ENCODE measurements at regions not wholly inside any gene's neighbourhood (a gene's known extent, or its start where the extent isn't known, plus 50 kb on each side); places are given as distances from the start of the nearest gene placed in this dataset.

DNA sequence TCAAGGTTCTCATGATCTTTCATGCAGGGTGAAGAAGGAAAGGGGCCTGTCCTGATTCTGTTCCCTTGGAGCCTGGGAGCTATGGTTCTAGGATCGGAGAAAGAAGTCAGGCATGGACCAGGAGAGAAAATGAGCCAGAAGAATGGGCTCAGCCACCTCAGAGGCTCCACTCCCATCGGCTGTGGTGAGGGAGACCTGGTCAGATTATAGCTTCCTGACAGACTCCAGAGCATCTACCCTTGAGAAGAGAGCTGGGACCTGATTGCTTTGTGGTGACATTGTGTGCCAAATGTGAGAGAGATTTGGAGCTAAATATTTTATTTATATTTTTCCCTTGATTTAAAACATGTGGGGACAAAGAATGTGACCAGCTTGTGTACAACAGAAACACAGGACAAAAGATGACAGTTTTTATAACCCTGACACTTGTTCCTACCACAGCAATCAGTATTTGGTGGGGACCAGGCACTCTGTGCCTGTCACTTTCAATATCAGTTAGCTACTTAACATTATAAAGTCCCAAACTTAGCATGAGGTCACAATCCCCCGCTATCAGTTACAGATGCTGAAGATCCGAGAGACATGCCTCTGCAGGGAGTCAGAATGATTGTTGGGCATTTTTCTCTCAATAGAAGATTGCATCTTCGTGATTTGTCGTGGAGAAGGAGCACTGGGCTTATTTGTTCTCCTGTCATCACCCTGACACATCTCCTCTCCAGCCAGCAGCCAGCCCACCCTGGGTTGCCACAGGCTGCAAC is 228.3 kb upstream of the ADAMTS16 start:
- DNase-seq, result no peak

DNA sequence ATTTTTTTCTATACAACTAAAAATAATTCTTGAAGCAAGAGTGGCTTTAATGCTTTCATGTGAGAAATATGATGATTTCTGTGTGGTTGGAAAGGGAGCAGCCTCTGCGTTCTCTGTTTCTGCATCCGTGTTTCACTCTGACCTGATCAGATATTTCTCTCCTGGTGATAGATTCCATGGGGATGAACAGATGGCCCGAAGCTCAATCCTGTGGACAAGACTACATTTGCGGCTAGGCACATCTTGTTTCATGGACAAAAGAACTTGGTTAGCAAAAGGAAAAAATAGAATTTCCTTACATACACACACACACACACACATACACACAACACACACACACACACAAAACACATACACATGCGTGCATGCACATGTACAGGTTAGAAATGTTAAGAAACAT is 218.2 kb upstream of the ADAMTS16 start:
- no peak for DNase-seq

- no peak for DNase-seq
These were observed 215.6 kb upstream of the ADAMTS16 start for GRCh38 chr5:4924577-4924976.

DNA sequence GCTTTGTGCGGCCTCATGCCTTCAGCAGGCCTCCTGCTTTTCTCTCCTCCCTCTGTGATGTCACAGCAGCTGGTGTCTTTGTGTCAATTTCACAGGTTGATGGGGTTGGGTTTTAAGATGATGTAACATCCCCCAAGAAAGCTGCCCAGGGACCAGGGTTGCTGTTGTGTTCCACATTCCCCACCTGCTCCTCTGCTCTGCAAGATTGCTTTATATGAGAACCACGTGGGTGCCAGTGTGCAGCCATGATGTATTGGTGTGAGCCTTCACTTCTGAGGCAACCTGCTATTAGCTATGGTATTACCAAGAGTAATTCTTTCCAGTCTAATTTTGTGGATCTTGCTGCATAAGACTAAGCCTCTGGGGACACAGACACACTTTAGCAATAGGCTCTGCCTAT is 213.0 kb upstream of the ADAMTS16 start:
- DNase-seq, result no peak

- DNase-seq, result no peak
These were observed 211.7 kb upstream of the ADAMTS16 start for GRCh38 chr5:4928409-4928808.

DNA sequence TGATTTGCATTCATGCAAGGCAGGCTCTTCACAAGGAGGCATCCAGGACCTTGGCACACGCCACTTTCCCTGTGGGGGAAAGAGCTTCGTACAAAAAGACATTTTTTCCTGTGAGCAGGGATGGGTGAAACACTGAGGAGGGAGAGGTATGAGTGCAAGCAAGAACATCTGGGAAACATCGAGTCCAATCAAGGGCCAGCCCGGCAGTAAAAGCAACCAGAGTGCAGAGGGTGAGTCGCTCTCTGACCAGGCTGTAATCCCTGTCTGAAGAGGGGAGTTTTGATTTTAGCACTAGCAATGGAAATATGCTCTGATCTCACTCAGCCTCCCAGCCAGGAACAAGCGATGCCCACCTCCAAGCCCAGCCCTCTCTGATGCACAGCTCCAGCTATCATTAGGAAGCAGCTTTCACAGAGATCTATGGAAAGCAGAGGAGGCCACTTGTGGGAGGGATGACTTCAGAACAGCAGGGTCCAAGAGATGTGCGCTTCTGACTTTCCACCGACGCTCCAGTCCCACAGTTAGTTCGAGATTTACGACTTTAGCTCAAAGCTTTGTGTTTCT is 211.0 kb upstream of the ADAMTS16 start:
- no peak for DNase-seq

GRCh38 chr5:4939042-4939781 is 200.9 kb upstream of the ADAMTS16 start:
- DNase-seq, result no peak

- no peak for DNase-seq
These were observed 199.0 kb upstream of the ADAMTS16 start for GRCh38 chr5:4941161-4941560.

GRCh38 chr5:4941957-4942830 is 197.9 kb upstream of the ADAMTS16 start:
- no peak for DNase-seq

DNA sequence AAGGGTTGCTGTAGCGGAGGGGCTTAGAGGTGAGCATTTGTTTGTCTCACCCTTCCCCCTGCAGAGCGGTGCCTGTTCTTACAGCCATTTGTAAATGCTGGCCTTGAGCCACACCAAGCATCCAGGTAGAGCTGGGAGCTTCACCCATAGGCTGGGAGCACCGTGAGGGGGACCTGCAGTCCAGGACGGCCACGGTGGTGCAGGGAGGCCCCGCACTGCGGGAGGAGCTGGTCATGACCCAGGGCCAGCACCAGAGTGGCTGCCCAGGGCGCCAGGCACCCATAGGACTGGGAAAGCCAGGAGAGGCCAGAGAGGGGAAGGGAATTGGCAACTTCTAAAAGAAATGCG is 197.3 kb upstream of the ADAMTS16 start:
- DNase-seq, result no peak

GRCh38 chr5:4945296-4945695 is 194.8 kb upstream of the ADAMTS16 start:
- no peak for DNase-seq

DNA sequence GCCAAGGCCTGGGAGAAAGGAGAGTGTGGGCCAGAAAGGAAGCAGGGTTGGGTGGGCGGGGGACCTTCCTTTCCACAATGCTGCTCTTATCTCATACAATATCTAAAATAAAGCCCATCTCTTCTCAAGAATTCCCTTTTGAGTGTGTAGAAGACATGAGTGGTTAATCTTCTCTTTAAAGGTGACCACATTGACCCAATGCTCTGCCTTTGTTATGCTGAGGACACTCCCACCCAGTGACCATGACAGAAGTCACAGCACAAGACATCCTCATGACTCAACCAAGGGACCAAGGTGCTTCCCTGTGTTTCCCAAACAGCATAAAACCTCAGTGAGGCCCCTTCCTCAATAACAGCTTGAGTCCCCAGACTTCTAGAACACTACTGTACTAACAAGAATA is 193.0 kb upstream of the ADAMTS16 start:
- DNase-seq, result no peak

DNA sequence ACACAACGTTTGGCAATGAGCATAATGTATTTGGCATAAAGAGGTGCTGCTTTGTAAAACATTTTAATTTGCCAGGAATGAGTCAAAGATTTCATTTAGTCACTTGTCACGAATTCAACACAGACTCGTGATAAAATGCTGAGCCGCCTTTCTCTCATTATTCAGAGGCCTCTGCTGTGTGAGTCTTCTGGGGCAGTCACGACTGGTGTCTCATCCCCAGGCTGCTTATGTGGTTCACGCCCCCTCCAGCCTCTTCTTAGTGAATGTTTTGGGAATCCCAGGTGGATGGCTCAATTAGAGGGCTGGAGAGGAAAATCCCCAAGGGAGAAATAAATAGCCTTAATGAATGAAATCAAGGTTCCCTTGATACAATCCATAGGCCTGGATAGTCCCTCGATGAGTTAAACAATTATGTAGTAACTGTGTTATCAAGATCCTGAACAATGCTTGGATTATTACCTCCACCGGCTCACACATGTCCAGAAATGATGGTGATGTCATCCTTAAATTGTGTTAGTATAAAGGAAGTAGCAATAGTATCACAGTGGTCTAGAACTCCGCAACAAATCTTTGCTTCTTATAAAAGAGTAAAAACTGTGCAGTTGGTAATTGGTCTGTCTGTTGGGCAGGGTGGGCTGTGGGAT is 192.1 kb upstream of the ADAMTS16 start:
- DNase-seq, result no peak

DNA sequence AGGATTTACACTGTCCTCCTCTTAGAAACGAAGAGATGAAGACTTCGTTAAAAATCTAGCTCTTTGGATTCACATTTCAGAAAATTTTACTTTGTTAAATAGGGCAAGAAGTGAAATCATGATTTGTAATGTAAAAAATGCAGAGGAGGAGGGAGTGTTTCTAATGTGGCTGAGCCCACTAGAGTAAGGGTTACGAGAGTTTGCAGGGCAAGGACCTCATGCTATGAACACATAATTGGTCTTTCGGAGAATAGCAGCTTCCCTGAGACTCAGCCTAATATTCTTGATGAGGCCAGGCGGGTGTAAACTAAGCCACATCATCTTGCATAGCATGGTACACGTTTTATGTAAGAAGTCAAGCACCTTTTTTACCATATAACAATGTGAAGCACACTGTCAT is 191.0 kb upstream of the ADAMTS16 start:
- no peak for DNase-seq

- no peak for DNase-seq
These were observed 186.6 kb upstream of the ADAMTS16 start for GRCh38 chr5:4953576-4953975.

DNA sequence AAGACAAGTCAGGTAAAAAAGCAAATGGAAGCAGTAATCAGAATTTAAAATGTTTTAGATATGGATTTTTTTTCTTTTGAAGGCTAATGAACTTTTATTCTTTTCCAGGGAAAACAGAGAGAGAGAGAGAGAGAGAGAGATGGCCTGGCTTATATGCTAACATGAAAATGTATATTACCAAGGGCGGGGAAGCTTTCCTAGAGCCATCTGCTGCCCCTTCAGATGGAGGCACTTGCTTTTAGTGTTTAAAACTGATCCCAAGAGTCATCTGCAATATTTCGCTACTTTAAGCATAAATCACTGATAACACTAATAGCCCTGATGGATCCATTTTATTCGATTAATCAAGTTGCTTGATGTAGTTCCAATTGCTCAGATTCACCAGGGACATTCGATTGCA is 186.1 kb upstream of the ADAMTS16 start:
- no peak for DNase-seq

- DNase-seq, result no peak
These were observed 176.9 kb upstream of the ADAMTS16 start for GRCh38 chr5:4963265-4963664.

DNA sequence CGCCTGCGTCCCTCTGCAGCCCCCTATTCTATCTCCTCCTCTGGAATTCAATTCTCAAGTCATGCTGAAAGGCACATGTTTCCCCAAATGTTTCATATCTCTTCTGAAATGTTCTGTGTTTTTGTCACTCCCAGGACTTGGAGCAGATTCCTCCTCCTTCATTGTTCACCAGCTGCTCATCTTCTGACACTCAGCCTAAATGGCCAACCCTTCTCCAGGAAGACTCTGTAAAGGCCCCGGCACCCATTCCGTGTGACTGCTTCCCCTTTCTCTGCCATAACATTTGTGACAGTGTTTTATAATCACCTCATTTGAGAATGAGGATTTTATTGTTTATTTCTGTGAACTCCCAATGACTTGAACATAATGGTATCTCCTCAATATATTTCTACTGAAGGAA is 170.8 kb upstream of the ADAMTS16 start:
- no peak for DNase-seq

- no peak for DNase-seq
These were observed 170.0 kb upstream of the ADAMTS16 start for GRCh38 chr5:4970171-4970570.

- DNase-seq, result peak; percentile 1
These were observed 163.2 kb upstream of the ADAMTS16 start for GRCh38 chr5:4976902-4977301.

- no peak for DNase-seq
These were observed 162.6 kb upstream of the ADAMTS16 start for GRCh38 chr5:4977416-4978110.

- DNase-seq, result no peak
These were observed 159.9 kb upstream of the ADAMTS16 start for GRCh38 chr5:4980201-4980600.
